ENCODE measurements at regions not wholly inside any gene's neighbourhood (a gene's known extent, or its start where the extent isn't known, plus 50 kb on each side); places are given as distances from the start of the nearest gene placed in this dataset.

DNA sequence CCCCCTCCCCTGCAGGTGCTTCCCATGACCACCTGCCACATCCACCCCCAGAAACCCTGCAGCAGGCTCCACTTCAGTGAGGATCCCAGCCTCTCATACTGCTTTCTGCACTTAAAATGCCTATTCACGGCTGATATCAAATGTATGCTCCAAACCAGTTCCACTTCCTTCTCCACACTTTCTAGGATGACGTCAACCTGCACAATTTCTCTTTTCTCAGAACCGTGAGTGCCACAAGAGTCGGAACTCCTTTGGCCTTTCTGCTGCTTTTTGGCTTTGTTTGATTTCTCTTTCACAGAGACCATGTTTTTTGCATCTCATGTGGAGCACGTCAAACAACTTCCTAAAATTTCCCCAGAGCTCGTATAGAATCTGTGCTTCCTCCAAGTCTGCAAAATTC is 378.8 kb upstream of the TNRC6C start:
- peak; percentile 83 for FAIRE-seq
- no peak for DNase-seq (ENCODE audit: insufficient read length, low spot score)
- TF ChIP-seq TAF1 (IDR thresholded peaks at IDR 0.05; ENCODE audit: low read depth, low read length) (no peak), SPI1 (IDR thresholded peaks at IDR 0.05; ENCODE audit: low read depth, low read length) (peak; percentile 86)

DNA sequence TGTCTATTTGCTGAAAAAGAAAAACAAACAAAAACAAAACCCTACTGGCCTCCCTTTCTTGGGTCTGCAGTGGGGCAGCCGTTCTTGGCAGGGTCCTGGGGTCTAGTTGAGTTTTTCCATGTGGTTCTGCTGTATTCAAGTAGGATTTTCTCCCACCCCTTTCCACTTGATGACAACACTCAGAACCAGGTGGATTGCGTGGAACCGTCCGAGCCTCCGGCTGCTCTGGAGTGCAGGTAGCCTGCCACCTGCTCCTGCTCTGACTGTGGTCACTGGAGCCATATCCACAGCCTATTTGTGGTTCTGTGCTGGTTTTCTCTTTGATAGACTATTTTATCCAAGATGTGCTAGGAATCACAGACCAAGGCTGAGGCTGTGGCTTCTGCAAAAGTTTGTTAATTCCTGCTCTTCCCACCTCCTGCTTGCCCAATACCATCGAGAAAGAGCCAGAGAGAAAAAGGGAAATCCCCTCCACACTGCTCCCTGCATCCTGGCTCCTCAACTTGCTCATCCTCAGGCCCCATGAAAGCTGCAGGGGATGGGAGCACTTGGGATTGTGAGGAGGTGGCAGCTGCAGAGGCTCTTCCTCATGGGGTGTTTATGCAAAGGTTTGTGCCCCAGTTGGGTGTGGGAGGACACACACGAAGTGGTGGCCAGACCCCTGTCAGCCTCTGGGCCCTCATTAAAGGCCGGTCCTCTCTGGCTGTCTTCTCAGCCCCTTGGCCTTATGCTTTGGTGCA is 377.8 kb upstream of the TNRC6C start:
- DNase-seq (ENCODE audit: insufficient read length, low spot score) = no peak
- FAIRE-seq = no peak
- TF ChIP-seq POLR2AphosphoS5 (IDR thresholded peaks at IDR 0.05; ENCODE audit: low read depth, low read length) (no peak), PAX5 (IDR thresholded peaks at IDR 0.05; ENCODE audit: insufficient read depth, low read length, severe bottlenecking) (no peak), POLR2A (IDR thresholded peaks at IDR 0.05; ENCODE audit: low read depth, low read length) (no peak), TAF1 (IDR thresholded peaks at IDR 0.05; ENCODE audit: low read depth, low read length) (no peak), POU2F2 (IDR thresholded peaks at IDR 0.05; ENCODE audit: low read depth, low read length) (no peak), SPI1 (IDR thresholded peaks at IDR 0.05; ENCODE audit: low read depth, low read length) (no peak)

GRCh38 chr17:77581480-77581879 is 377.0 kb upstream of the TNRC6C start:
- DNase-seq (ENCODE audit: insufficient read length, low spot score) (no peak), FAIRE-seq (no peak)
- TF ChIP-seq TAF1 (IDR thresholded peaks at IDR 0.05; ENCODE audit: low read depth, low read length) (no peak), POU2F2 (IDR thresholded peaks at IDR 0.05; ENCODE audit: low read depth, low read length) (no peak), POLR2AphosphoS5 (IDR thresholded peaks at IDR 0.05; ENCODE audit: low read depth, low read length) (no peak), SPI1 (IDR thresholded peaks at IDR 0.05; ENCODE audit: low read depth, low read length) (no peak), POLR2A (IDR thresholded peaks at IDR 0.05; ENCODE audit: low read depth, low read length) (no peak), PAX5 (IDR thresholded peaks at IDR 0.05; ENCODE audit: insufficient read depth, low read length, severe bottlenecking) (no peak)

DNA sequence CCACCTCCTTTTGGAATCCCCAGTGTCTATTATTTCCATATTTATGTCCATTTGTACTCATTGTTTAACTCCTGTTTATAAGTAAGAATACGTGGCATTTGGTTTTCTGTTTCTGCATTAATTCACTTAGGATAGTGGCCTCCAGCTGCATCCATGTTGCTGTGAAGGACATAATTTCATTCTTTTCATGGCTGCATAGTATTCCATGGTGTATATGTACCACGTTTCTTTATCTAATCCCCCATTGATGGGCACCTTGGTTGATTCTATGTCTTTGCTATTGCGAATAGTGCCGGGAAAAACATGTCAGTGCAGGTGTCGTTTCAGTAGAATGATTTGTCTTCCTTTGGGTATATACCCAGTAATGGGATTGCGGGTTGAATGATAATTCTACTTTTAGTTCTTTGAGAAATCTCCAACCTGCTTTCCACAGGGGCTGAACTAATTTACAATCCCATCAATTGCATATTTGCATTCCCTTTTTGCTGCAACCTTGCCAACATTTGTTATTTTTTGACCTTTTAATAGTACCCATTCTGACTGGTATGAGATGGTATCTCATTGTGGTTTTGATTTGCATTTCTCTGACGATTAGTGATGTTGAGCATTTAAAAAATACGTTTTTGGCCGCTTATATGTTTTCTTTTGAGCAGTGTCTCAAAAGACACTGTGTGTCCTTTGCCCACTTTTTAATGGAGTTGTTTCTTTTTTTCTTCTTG is 373.2 kb upstream of the TNRC6C start:
- DNase-seq (ENCODE audit: insufficient read length, low spot score) = no peak
- TF ChIP-seq TAF1 (IDR thresholded peaks at IDR 0.05; ENCODE audit: low read depth, low read length) (no peak), POLR2A (IDR thresholded peaks at IDR 0.05; ENCODE audit: low read depth, low read length) (no peak), POLR2AphosphoS5 (IDR thresholded peaks at IDR 0.05; ENCODE audit: low read depth, low read length) (no peak), SPI1 (IDR thresholded peaks at IDR 0.05; ENCODE audit: low read depth, low read length) (no peak), PAX5 (IDR thresholded peaks at IDR 0.05; ENCODE audit: insufficient read depth, low read length, severe bottlenecking) (no peak), POU2F2 (IDR thresholded peaks at IDR 0.05; ENCODE audit: low read depth, low read length) (no peak)
- no peak for FAIRE-seq

DNA sequence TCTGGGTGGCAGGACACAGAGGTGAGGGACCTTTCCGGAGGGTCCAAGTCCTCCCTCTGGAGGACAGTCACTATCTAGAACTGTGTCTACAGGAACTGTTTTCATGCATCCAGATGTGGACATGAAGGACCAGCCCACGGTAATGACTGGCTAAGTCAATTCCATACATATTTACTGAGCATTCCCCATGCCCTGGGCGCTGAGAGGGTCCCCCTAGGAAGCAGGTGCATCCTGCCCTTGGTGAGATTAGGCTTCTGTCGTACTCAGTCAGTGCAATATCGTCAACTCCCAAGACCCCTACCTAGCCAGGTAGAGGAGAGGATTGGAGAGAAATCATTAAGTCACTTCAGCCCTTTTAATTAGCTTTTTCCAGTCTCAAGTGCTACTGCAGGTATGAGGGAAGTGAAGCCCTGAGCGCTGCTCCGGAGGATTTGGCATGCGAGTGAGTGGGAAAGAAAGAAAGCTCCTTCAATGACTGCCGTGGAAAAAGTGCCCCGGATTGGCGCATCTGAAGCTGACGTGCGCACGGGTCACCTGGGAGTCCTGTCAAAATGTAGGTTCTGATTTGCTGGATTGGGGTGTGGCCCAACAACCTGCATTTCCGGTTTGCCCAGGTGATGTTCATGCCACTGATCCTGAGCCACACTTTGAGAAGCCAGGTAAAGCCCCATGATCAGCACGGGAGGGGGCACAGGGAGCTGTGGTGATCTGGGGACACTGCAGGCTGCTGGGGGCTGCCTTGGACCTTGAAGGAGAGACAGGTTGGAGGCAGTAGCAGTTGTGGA is 367.4 kb upstream of the TNRC6C start:
- FAIRE-seq (no peak), DNase-seq (ENCODE audit: insufficient read length, low spot score) (no peak)
- TF ChIP-seq POLR2AphosphoS5 (IDR thresholded peaks at IDR 0.05; ENCODE audit: low read depth, low read length) = no peak
- TF ChIP-seq POU2F2 (IDR thresholded peaks at IDR 0.05; ENCODE audit: low read depth, low read length) = no peak
- no peak for TF ChIP-seq PAX5 (IDR thresholded peaks at IDR 0.05; ENCODE audit: insufficient read depth, low read length, severe bottlenecking)
- TF ChIP-seq TAF1 (IDR thresholded peaks at IDR 0.05; ENCODE audit: low read depth, low read length) = no peak
- no peak for TF ChIP-seq POLR2A (IDR thresholded peaks at IDR 0.05; ENCODE audit: low read depth, low read length)
- no peak for TF ChIP-seq SPI1 (IDR thresholded peaks at IDR 0.05; ENCODE audit: low read depth, low read length)

DNA sequence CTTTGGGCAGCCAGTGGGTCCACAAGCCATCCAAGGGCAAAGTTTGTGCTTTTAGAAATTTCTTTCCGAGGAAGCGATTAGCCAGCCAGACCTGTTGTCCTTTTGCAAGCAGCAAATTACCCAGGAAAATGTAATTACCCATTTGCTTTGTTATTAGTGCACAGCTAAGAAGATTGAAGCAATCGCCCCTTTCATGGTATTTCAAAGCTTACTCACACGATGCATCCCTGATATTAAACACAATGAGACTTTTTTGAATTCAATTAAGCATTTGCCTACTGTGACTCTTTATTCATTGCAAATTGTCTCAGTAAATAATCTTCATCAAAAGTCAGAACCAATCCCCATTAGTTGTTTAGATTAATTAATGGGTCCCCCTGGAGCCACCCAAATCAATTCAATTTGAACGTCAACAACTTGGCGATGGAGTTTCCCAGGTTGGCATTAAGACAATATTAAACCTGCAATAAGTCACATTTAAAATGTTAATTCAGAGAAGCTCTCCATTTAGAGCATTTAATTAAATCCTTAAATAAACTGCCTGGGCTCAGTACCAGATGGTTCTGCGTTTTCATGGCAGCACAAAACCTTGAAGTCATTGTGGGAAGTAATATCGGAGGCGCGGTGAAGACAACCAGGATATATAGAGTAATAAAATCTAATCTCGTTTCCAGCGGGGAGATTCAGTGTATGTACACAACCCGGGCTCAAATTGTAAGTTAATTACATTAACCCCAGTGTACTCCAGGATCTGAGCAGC is 366.2 kb upstream of the TNRC6C start:
- TF ChIP-seq POLR2A (IDR thresholded peaks at IDR 0.05; ENCODE audit: low read depth, low read length) = no peak
- no peak for DNase-seq (ENCODE audit: insufficient read length, low spot score)
- FAIRE-seq = no peak

- FAIRE-seq = no peak
- DNase-seq (ENCODE audit: insufficient read length, low spot score) = no peak
- no peak for TF ChIP-seq PAX5 (IDR thresholded peaks at IDR 0.05; ENCODE audit: insufficient read depth, low read length, severe bottlenecking)
- TF ChIP-seq POLR2A (IDR thresholded peaks at IDR 0.05; ENCODE audit: low read depth, low read length) = no peak
- no peak for TF ChIP-seq SPI1 (IDR thresholded peaks at IDR 0.05; ENCODE audit: low read depth, low read length)
- no peak for TF ChIP-seq POLR2AphosphoS5 (IDR thresholded peaks at IDR 0.05; ENCODE audit: low read depth, low read length)
- no peak for TF ChIP-seq POU2F2 (IDR thresholded peaks at IDR 0.05; ENCODE audit: low read depth, low read length)
- no peak for TF ChIP-seq TAF1 (IDR thresholded peaks at IDR 0.05; ENCODE audit: low read depth, low read length)
Observed at GRCh38 chr17:77593081-77593480, 365.4 kb upstream of the TNRC6C start.

DNA sequence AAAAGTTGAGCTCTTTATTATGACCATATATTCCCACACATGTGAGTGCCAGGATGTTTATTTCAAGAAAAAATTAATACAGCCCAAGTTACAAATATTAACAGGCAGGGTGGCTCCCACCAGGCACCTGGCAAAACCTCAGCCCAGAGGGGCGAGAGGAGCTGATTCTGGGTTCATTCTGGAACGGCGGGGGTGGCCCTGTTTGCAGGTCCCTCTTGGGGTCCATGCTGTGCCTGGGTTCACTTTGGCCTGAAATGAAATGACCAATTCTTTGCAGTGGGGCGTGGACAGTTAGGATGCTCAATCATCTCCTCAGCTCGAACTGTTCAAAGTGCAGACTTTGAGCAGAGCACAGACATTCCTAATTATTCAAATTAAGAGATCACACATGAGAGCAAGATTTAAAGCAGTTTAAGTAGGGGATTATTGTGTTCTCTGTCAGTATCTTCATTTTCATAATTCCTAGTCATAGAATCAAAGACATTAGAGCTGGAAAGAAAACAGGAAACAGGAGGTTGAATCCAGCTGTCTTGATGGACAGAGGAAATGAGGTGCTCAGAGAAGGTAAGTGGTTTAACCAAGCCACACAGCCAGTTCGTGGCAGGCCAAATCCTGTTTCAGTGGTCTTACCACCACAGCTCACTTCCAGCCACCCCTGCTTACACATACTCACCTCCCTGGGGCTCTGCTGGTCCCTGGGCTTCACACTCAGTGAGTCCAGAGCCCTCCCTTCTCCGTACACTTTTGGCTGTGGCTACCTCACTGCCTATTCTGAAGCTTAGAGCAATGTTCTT is 363.9 kb upstream of the TNRC6C start:
- FAIRE-seq (no peak), DNase-seq (ENCODE audit: insufficient read length, low spot score) (no peak)
- TF ChIP-seq POLR2AphosphoS5 (IDR thresholded peaks at IDR 0.05; ENCODE audit: low read depth, low read length) (no peak), TAF1 (IDR thresholded peaks at IDR 0.05; ENCODE audit: low read depth, low read length) (no peak), SPI1 (IDR thresholded peaks at IDR 0.05; ENCODE audit: low read depth, low read length) (no peak), POLR2A (IDR thresholded peaks at IDR 0.05; ENCODE audit: low read depth, low read length) (no peak), PAX5 (IDR thresholded peaks at IDR 0.05; ENCODE audit: insufficient read depth, low read length, severe bottlenecking) (no peak), POU2F2 (IDR thresholded peaks at IDR 0.05; ENCODE audit: low read depth, low read length) (no peak)
